ENCODE measurements at regions not wholly inside any gene's neighbourhood (a gene's known extent, or its start where the extent isn't known, plus 50 kb on each side); places are given as distances from the start of the nearest gene placed in this dataset.

GRCh38 chr2:85959826-85960225 lies 71.0 kb upstream of the ST3GAL5 start:
- ATAC-seq (ENCODE audit: low FRiP score in 2 of 2) (no peak), DNase-seq (no peak)
- Histone ChIP-seq H3K4me3 (no peak overlapping the region), H3K9me3 (peaks cover 0 to 3% (median 0%) of the 10 kb centered on the region in 4 donors), H3K27me3 (no peaks in the 10 kb centered on the region), H3K36me3 (no peaks in the 10 kb centered on the region), H3K4me1 (peaks cover 0 to 11% (median 3%) of the 10 kb centered on the region in 4 donors), H3K27ac (no peak overlapping the region)
- 92 to 94% methylated on average over 2 of the region's 2 CpGs for WGBS, 2 donors
- no peak for TF ChIP-seq POLR2A (IDR thresholded peaks at IDR 0.05)
- TF ChIP-seq POLR2AphosphoS5 (IDR thresholded peaks at IDR 0.05): no peak
- no peak for TF ChIP-seq EP300 (IDR thresholded peaks at IDR 0.05)
- TF ChIP-seq CTCF (IDR thresholded peaks at IDR 0.05): no peak

- H3K4me3 ChIP-seq: no peak overlapping the region
- DNase-seq (no peak), ATAC-seq (ENCODE audit: low FRiP score in 2 of 2) (no peak)
- H3K9me3 ChIP-seq: peaks cover 0 to 3% (median 0%) of the 10 kb centered on the region in 4 donors
- H3K36me3 ChIP-seq: no peaks in the 10 kb centered on the region
- H3K4me1 ChIP-seq: peaks cover 0 to 13% (median 4%) of the 10 kb centered on the region in 4 donors
- H3K27ac ChIP-seq: no peak overlapping the region
- TF ChIP-seq CTCF (IDR thresholded peaks at IDR 0.05): no peak
- no peak for TF ChIP-seq POLR2A (IDR thresholded peaks at IDR 0.05)
- TF ChIP-seq EP300 (IDR thresholded peaks at IDR 0.05): no peak
- no peak for TF ChIP-seq POLR2AphosphoS5 (IDR thresholded peaks at IDR 0.05)
- H3K27me3 ChIP-seq: no peaks in the 10 kb centered on the region
- 78% methylated on average over 5 of the region's 5 CpGs for WGBS, 2 donors
Measured at GRCh38 chr2:85959185-85959584, 70.4 kb upstream of the ST3GAL5 start.

- TF ChIP-seq CTCF (IDR thresholded peaks at IDR 0.05): no peak
- TF ChIP-seq POLR2A (IDR thresholded peaks at IDR 0.05): no peak
- TF ChIP-seq EP300 (IDR thresholded peaks at IDR 0.05): no peak
- no peak for TF ChIP-seq POLR2AphosphoS5 (IDR thresholded peaks at IDR 0.05)
- no peak overlapping the region for H3K4me3 ChIP-seq
- 90 to 93% methylated on average over 15 of the region's 15 CpGs for WGBS, 2 donors
- DNase-seq (peak in 1 of 2 donors; percentile 46), ATAC-seq (ENCODE audit: low FRiP score in 2 of 2) (no peak)
- peaks cover 0 to 3% (median 0%) of the 10 kb centered on the region in 4 donors for H3K9me3 ChIP-seq
- peaks cover 0 to 13% (median 5%) of the 10 kb centered on the region in 4 donors for H3K4me1 ChIP-seq
- no peaks in the 10 kb centered on the region for H3K27me3 ChIP-seq
- H3K36me3 ChIP-seq: no peaks in the 10 kb centered on the region
- H3K27ac ChIP-seq: no peak overlapping the region
Measured at GRCh38 chr2:85958731-85959130, 69.9 kb upstream of the ST3GAL5 start.

- WGBS, 2 donors: 94 to 100% methylated on average over 2 of the region's 2 CpGs
- DNase-seq: no peak
- no peaks in the 10 kb centered on the region for H3K36me3 ChIP-seq
- H3K4me1 ChIP-seq: peaks cover 3 to 23% (median 13%) of the 10 kb centered on the region in 4 donors
- ATAC-seq (ENCODE audit: low FRiP score in 2 of 2): no peak
- H3K27ac ChIP-seq: no peak overlapping the region
- no peaks in the 10 kb centered on the region for H3K27me3 ChIP-seq
- no peak overlapping the region for H3K4me3 ChIP-seq
- TF ChIP-seq POLR2A (IDR thresholded peaks at IDR 0.05) (no peak), POLR2AphosphoS5 (IDR thresholded peaks at IDR 0.05) (no peak), CTCF (IDR thresholded peaks at IDR 0.05) (no peak), EP300 (IDR thresholded peaks at IDR 0.05) (no peak)
- H3K9me3 ChIP-seq: peaks cover 0 to 3% (median 0%) of the 10 kb centered on the region in 4 donors
Measured at GRCh38 chr2:85957256-85957655, 68.5 kb upstream of the ST3GAL5 start.

GRCh38 chr2:85956646-85957039 lies 67.9 kb upstream of the ST3GAL5 start:
- no peak for ATAC-seq (ENCODE audit: low FRiP score in 2 of 2)
- WGBS, 2 donors: 85 to 90% methylated on average over 4 of the region's 4 CpGs
- no peaks in the 10 kb centered on the region for H3K27me3 ChIP-seq
- H3K36me3 ChIP-seq: no peaks in the 10 kb centered on the region
- H3K4me1 ChIP-seq: peaks cover 3 to 23% (median 13%) of the 10 kb centered on the region in 4 donors
- H3K4me3 ChIP-seq: no peak overlapping the region
- H3K9me3 ChIP-seq: peaks cover 0 to 3% (median 0%) of the 10 kb centered on the region in 4 donors
- TF ChIP-seq POLR2A (IDR thresholded peaks at IDR 0.05) (no peak), POLR2AphosphoS5 (IDR thresholded peaks at IDR 0.05) (no peak), EP300 (IDR thresholded peaks at IDR 0.05) (no peak), CTCF (IDR thresholded peaks at IDR 0.05) (no peak)
- no peak for DNase-seq
- peak overlapping the region in 3 of 4 donors; percentile 41 to 64 (median 61) for H3K27ac ChIP-seq

All from upper lobe of left lung (tissue), 6 donors.